Hematopoietic multipotent progenitor cell treated with erythropoietin and hydrocortisone succinate and interleukin-3 and kit ligand, for 6 days (in vitro differentiated cells): ENCODE measurements at regions not wholly inside any gene's neighbourhood (a gene's known extent, or its start where the extent isn't known, plus 50 kb on each side); places are given as distances from the start of the nearest gene placed in this dataset.

ENCODE experiments used
- DNase-seq: peaks from one replicate; pipeline ENCODE4 v3.0.0-alpha.2; 2015

GRCh38 chr18:67379981-67380380, 136.5 kb downstream of the DSEL start:
- no peak for DNase-seq

- DNase-seq = no peak
These were observed 140.1 kb downstream of the DSEL start for GRCh38 chr18:67376372-67376771.

GRCh38 chr18:67373636-67374035, 142.9 kb downstream of the DSEL start:
- DNase-seq = no peak

GRCh38 chr18:67367540-67367939, 149.0 kb downstream of the DSEL start:
- no peak for DNase-seq

- no peak for DNase-seq
These were observed 152.8 kb downstream of the DSEL start for GRCh38 chr18:67363694-67364093.

GRCh38 chr18:67362906-67363305, 153.6 kb downstream of the DSEL start:
- DNase-seq = no peak

GRCh38 chr18:67359873-67360838, 156.4 kb downstream of the DSEL start:
- peak; percentile 12 for DNase-seq

GRCh38 chr18:67358947-67359346, 157.6 kb downstream of the DSEL start:
- DNase-seq = no peak

GRCh38 chr18:67354692-67355091, 161.8 kb downstream of the DSEL start:
- no peak for DNase-seq

GRCh38 chr18:67354091-67354490, 162.4 kb downstream of the DSEL start:
- DNase-seq = no peak

GRCh38 chr18:67347438-67347837, 169.1 kb downstream of the DSEL start:
- DNase-seq = no peak

- DNase-seq = no peak
These were observed 174.4 kb downstream of the DSEL start for GRCh38 chr18:67342159-67342558.

- DNase-seq = no peak
These were observed 178.8 kb downstream of the DSEL start for GRCh38 chr18:67337696-67338095.

- DNase-seq = no peak
These were observed 184.7 kb downstream of the DSEL start for GRCh38 chr18:67331857-67332256.

- no peak for DNase-seq
These were observed 197.4 kb downstream of the DSEL start for GRCh38 chr18:67319109-67319508.

GRCh38 chr18:67318651-67319050, 197.9 kb downstream of the DSEL start:
- no peak for DNase-seq

- no peak for DNase-seq
These were observed 205.7 kb downstream of the DSEL start for GRCh38 chr18:67310826-67311225.

GRCh38 chr18:67308819-67309218, 207.7 kb downstream of the DSEL start:
- no peak for DNase-seq

- DNase-seq = no peak
These were observed 211.1 kb downstream of the DSEL start for GRCh38 chr18:67305466-67305865.

GRCh38 chr18:67302043-67302442, 214.5 kb downstream of the DSEL start:
- no peak for DNase-seq

GRCh38 chr18:67301592-67301991, 214.9 kb downstream of the DSEL start:
- no peak for DNase-seq

GRCh38 chr18:67300498-67300897, 216.0 kb downstream of the DSEL start:
- peak; percentile 7 for DNase-seq

- DNase-seq = no peak
These were observed 223.7 kb downstream of the DSEL start for GRCh38 chr18:67292814-67293213.

- DNase-seq = no peak
These were observed 226.1 kb downstream of the DSEL start for GRCh38 chr18:67290421-67290820.

- no peak for DNase-seq
These were observed 230.9 kb downstream of the DSEL start for GRCh38 chr18:67285583-67285982.
